Raji (cell line): ENCODE measurements at regions not wholly inside any gene's neighbourhood (a gene's known extent, or its start where the extent isn't known, plus 50 kb on each side); places are given as distances from the start of the nearest gene placed in this dataset.

Experiments
- POLR2A ChIP-seq: IDR thresholded peaks from 2 replicates; pipeline ENCODE4 v1.6.1; 2011; ENCODE audit warnings: low read depth, low read length, control low read depth; ENCODE audit not compliant: insufficient read depth

DNA sequence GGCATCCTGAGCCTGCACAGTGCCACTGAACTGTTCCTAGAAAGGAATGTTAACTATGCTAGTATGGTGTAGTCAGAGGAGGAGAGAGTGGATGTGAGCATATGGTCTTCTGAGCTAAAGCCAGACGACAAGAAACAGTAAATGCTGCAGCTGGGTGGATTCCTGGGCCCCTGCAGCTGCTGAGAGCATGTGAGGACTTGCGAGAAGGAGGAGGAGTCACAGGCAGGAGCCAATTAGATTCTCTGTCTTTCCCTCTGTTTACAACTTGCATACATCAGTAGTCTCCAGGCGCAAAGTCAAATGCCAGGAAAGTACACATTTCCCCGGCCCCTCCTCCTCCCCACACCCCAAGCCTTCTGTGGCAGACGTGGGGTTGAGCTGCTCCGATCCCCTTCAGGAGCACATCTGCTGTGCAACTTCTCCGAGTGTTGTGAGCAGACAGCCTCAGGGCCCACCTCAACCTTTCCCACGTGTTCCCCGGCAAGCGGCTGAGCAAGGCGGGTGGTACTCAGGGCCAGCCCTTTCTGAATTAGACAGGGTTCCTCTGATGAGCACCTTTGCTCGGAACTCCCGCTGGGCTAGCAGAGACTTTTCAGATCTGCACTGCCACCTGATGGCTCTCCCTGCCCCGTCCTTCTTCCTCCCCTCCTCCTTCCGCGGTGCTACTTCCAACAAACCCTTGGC is 108.7 kb upstream of the ATP6AP2 start:
- TF ChIP-seq POLR2A, result no peak

DNA sequence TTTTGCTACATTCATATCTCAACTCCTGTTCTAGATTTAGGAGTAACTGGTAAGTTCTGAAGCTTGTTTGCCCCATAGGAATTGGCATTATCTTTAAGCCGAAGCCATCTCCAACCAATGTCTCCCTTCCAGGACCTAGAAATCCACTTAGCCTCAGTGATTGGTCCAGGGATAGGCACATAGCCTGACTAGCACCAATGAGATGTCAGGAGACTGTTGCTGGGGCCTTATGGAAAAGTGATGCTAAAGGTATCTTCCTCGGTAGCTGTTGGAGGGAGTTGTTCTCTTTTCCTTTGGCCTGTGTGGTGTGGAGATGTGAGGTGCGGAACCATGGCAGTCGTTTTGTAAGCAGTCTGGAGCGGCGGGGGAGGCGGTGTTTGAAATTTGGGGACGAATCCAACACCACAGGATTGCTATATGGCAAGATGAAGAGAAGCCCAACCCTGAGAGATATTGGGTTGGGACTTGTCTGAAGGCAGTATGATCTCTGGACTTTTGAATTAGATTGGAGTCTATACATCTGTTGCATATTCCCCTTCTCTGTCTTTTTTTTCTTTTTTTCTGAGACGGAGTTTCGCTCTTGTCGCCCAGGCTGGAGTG is 109.8 kb upstream of the ATP6AP2 start:
- no peak for TF ChIP-seq POLR2A

DNA sequence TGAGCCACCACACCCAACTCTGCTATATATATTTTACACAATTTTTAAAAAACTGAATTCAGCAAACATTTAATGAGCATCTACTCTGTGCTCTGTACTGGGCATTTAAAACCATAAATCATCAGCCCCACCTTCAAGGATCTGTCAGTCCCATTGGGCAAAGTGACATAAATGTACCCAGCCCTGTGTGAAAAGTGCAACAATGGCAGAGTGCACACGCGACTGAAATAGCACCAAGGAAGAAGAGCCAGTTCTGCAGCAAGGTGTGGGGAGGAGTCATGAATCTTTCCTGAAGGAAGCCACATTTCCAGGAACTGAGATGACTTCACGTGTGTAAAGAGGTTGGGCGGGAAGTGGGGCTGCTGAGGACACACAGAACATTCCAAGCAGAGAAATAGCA is 111.5 kb upstream of the ATP6AP2 start:
- TF ChIP-seq POLR2A, result no peak

DNA sequence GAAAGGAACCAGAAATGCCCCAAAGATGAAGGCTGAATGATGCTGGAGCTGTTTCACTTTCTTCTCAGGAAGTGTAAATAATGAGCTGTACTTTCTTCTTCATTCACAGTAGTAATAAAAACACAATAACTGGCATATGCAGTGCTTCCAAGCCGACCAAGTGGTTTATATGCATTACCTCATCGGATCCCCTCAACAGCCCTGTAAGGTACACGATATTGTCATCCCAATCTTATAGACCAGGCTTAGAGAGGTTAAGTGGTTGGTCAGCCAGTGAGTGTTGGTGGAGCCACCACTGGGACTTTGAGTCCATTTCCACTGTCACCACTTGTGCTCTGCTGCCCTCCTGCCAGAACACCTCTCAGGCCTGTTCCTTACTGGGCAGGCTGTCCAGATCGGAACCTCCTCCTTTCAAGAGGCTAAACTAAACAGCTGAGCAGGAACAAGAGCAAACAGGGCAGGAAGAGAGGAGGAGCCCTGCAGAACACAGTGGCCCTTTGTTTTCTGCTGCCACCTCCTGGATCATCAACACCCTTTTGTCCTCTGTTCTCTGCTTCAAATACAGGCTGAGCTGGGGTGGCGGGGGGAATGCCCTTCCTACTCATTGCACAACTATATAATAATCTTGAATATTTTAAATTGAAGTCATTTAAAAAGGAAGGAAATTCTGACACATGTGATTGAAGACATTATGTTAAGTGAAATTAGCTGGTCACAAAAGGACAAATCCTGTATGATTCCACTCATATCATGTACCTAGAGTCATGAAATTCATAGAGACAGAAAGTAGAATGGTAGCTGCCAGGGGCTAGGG is 112.5 kb upstream of the ATP6AP2 start:
- TF ChIP-seq POLR2A, result no peak

DNA sequence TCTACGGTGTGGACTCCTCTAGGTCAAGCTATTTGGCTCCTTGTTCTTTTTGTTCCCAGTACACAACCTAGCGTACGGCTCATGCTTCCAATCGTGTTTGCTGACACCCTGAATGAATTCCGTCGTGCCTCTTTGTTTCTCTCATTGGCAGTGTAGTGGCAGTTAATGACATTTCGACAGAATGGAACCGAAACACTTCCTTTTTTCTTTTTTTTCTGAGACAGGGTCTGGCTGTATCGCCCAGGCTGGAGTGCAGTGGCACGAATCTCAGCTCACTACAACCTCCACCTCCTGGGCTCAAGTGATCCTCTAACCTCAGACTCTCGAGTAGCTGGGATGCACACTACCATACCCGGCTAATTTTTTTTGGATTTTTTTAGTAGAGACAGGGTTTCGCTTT is 113.3 kb upstream of the ATP6AP2 start:
- no peak for TF ChIP-seq POLR2A

DNA sequence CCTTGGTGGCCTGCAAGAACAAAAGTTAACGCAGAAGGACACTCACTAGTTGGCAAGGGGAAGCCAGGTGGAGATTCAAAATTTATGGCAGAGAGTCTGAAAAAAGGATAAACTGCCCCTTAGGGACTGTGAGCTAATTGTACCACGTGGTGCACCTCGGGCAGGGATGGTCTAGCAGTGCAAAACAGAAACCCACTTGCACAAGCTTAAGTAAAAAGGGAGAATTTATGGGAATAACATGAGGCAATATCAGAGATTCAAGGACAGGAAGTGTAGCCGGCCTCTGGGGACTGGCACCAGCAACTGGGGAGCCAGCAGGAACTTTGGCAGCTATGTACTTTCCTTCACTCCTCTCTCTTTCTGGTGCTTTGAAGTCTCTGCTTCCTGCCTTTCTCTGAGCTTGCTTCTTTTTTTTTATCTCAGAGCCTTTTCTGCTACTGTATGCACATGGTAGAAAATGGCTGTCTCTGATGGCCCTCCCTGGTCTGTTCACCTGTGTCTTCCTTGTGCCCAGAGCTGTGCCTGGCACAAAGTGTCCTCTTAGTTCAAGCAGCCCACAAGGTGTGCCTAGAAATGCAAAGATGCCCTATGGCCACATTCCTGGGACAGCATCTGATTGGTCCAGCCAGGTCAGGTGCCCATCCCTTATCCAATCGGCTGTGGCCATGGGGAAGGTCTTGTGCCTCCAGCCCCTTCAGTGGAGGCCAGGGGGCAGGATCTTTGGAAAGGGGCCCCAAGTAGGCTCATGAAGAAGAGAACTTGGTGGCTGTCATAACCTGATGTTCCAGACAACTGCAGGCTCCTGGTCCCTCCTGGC is 114.8 kb upstream of the ATP6AP2 start:
- no peak for TF ChIP-seq POLR2A

DNA sequence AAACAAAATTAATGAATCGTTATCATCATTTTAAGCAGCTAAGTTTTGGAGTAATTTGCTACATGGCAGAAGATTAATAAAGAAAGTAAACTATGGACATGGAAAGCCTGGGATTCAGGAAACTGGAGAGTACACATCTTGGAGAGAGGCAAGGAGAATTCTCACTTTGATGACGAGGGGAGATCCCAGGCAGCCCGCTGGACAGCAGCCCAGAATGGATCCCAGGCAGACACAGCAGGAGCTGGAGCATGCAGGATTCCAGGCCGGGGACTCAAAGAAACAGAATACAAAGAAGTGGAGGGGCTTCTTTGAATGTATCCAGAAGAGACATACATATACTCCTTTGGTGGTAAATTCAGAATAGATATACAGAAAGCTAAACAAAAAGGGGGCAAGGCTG is 118.0 kb upstream of the ATP6AP2 start:
- no peak for TF ChIP-seq POLR2A

DNA sequence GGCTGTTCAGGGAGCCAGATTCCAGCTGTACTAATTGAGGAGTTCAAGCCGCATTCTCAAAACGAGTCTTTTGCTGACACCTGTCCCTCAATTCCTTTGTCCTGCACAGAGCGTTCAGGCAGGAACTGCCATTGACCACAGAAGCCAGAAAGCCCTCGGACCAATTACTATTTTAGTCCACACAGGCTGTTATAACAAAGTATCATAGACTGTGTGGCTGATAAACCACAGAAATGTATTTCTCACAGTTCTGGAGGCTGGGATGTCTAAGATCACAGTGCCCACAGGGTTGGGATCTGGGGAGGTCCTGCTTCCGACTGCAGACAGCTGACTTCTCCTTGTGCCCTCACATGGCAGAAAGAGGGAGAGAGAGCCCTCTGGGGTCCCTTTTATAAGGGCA is 119.8 kb upstream of the ATP6AP2 start:
- TF ChIP-seq POLR2A, result no peak

DNA sequence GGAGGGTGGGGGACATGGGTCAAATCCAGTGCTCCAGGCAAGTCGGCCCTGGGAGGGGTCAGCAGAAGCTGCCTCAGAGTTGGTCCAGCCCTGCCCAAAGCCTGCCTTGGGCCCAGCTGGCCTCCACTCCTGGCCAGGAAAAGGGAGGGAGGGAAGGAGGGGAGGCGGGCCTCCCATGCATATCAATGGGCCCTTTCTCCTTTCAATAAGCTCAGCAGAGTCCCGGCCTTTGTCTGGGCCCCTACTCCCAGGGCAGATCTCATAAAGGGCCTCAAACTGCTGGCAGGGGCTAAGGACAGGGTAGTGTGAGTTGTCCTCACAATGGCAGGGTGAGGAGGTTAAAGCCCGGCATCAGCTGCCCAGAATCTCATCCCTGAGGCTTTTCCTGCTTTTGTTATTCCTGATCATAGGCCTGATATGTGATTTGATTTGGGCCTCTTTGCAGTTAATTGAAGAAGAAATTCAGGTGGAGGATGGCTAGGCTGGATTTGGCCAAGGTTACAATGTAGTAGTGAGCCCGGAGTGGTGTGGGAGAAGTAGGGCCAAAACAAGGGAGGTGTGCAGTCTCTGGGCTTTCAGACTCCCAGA is 121.1 kb upstream of the ATP6AP2 start:
- TF ChIP-seq POLR2A, result no peak

DNA sequence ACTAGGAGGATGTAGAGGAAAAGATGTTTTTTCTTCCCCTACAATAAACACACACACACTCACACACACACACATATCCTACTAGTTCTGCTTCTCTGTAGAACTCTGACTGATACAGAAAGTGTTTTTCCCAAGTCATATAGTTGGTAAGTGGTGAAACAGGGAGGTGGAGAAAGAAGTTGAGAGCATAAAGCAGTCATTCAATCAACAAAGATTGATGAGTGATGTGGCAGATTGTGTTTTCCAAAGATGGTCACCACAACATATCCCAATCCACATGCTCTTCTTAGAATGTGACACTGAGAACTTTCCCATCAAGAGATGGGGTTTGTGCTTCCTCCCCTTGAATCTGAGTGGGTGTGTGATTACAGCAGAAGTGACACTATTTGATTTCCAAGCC is 123.4 kb upstream of the ATP6AP2 start:
- TF ChIP-seq POLR2A, result no peak

DNA sequence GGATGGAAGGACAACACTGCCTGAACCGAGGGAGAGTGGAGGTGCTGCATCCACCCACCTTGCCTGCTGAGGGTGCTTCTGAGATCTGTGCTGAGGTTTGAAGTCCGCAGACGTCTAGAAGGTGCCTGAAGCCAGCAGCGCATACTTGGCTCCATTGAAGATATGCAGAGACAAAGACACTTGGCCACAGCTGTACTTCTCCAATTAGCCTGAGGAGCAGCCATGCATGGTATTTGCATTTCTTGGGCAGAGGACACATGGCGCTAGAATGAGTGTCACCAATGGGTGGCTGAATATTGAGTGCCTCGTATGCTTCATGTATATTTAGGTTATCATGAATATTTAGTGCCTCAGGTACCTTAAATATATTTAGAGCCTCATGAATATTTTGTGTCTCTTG is 128.7 kb upstream of the ATP6AP2 start:
- TF ChIP-seq POLR2A, result no peak

DNA sequence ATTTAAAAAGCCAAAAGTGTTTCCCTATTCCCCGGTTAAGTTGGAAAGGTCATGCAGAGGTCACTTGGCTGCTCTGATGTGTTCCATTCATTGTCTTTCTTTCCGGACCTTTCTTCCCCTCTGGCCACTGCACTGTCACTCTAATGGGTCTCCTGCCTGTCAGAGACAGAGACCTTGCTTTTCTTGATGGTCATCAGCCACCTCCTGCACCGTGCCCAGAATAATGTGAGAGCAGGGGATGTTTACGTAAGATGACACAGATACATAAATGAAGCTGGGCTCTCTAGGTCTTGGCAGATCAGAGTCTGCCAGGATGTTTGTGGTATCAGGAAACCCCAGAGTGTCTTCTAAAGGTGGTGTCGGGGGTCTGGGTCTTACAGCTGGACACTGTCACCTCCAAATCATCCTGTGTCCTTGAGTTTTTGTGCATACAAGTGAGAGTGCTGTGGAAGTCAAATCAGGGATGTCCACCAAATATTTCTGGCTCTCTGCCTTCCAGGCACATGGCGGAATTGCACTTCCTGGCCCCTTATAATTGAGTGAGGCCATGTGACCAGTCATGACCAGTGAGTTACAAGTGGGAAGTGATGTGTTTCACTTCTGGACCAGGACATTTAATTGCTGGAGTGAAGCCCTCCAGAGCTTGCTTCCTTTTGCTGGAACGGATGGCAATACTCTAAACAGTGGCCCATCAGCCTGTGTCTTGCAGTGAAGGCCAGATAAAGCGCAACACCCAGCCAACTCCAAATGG is 130.6 kb upstream of the ATP6AP2 start:
- no peak for TF ChIP-seq POLR2A

DNA sequence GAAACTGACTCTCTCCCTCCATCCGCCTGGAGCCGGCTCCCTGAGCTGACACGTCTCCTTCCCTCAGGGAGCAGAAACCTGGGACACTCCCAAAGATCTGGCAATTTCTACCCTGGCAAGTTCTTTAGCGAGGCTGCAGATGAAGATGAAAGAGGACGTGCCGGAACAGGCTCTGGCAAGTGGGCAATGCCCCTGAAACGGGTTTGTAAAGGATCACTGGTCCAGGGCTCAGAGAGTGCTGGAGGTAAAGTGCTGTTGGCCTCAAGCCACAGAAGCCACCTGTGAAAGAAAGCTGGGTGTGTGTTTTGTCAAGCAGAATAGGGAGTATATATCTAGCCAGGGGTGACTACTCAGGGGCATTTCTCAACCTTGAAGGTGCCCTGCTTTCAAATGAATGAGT is 131.4 kb upstream of the ATP6AP2 start:
- no peak for TF ChIP-seq POLR2A

DNA sequence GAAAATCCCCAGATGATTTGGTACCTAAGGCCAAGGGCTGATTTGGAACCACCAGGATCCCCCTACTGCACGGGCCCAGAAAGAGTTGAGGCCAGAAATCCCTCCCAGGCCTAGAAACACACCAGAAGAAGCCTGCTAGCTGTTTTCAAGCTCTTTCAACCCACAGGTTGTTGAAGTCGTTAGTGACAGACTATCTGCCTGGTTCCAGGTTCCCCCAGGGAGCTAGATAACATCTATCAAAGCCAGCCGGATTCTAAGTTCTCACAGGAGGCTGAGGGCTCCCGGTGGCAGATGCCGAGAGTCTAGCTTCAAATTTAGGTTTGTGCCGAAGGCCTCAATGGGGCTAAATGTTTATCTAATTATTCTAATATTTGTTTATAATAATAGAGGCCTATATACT is 132.0 kb upstream of the ATP6AP2 start:
- TF ChIP-seq POLR2A, result no peak
